ENCODE measurements at regions not wholly inside any gene's neighbourhood (a gene's known extent, or its start where the extent isn't known, plus 50 kb on each side); places are given as distances from the start of the nearest gene placed in this dataset.
A peak's percentile ranks its signal among the peaks of the same experiment; 100 is the strongest.

GRCh38 chr12:43665091-43665490, 93.5 kb downstream of the PUS7L start:
- no peak for DNase-seq (ENCODE audit: low read depth)

DNA sequence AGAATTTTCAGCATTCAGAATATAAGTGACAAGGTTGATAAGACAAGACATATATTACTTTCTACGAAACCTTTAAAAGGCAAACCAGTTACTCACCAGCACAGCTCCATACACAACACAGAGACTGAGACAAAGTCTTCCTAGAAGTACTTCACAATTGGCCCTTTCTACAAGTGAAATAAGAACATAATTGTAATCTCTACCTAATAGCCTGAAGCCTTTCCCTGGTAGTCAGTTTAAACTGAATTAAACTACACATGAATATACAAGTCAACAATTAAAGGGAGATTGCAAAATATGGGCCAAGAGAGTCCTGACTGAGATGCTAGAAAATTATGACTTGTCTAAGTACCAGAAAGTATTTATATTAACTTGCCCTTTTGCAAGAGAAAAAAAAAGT, 95.9 kb downstream of the PUS7L start:
- DNase-seq (ENCODE audit: low read depth): no peak

- peak; percentile 70 for DNase-seq (ENCODE audit: low read depth)
These were observed 103.0 kb downstream of the PUS7L start for GRCh38 chr12:43655586-43655985.

DNA sequence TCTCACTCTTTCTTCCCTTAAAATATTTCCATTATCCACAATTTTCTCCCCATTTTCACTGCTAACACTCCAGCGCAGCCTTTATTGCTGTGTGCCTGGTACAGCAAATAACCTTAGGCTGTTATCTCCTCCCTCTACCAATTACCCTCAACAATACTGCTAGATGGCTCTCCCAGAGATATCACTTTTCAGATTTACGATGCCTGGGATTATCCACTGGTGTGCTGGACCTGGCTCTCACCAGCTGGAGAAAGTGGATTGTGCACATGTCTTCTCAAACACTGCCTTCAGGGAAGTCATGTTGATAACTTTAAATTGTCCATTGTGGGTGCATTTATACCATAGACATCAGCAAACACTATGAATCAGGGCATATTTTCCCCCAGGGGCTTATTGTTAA, 101.9 kb upstream of the ADAMTS20 start:
- no peak for DNase-seq (ENCODE audit: low read depth)

- no peak for DNase-seq (ENCODE audit: low read depth)
These were observed 101.4 kb upstream of the ADAMTS20 start for GRCh38 chr12:43653289-43653915.

GRCh38 chr12:43648636-43649035, 96.6 kb upstream of the ADAMTS20 start:
- DNase-seq (ENCODE audit: low read depth): no peak

- no peak for DNase-seq (ENCODE audit: low read depth)
These were observed 86.8 kb upstream of the ADAMTS20 start for GRCh38 chr12:43638806-43639205.

DNA sequence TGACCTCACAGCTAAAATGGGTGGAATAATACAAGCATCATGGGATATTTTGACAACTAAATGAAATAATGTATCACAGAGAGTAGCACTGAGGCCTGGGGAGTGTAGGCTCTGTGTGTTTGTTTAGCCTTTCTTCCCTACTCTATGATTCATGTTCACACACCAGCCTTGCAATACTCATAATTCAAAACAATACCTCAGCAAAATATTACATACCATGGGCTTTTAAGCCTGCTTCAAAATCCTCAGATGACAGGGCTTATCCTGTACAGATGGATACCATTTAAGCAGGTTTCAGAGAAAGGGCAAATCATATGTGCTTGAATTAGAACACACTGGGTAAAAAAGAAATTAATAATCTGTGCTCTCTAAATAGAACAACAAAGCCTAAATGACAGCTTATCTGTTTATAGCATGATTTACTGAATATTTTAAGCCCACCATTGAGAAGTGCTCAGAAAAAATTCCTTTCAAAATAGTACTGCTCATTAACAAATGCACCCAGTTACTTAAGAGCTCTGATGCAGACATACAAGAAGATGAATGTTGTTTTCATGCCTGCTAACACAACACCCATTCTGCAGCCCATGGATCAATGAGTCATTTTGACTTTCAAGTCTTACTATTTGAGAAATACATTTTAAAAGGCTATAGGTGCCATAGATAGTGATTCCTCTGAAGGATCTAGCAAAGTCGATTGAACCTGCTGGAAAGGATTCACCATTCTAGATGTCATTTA, 84.9 kb upstream of the ADAMTS20 start:
- no peak for DNase-seq (ENCODE audit: low read depth)

GRCh38 chr12:43621262-43621661, 69.3 kb upstream of the ADAMTS20 start:
- no peak for DNase-seq (ENCODE audit: low read depth)

DNA sequence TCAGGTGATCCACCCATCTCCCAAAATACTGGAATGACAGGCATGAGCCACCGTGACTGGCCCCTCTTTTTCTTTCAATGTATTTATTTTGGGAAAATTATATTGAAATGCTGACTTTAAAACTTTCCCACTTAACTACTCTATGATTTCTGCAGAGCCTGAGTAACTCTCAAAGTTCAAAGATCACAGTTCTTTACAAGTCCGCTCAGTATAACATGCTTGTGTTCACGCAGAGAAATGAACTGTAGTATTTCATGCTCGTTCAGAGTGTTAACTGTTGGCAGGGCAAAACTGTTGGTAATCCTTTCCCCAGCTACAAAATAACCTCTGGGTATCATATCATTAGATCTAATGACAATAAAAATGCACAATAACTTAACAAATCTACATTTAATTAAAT, 50.7 kb upstream of the ADAMTS20 start:
- DNase-seq (ENCODE audit: low read depth): no peak

All from iris pigment epithelial cell (primary cell).